Endodermal cell (in vitro differentiated cells): ENCODE measurements at regions not wholly inside any gene's neighbourhood (a gene's known extent, or its start where the extent isn't known, plus 50 kb on each side); places are given as distances from the start of the nearest gene placed in this dataset.

Experiments
- DNase-seq: peaks from one replicate; pipeline ENCODE4 v3.0.0-alpha.2; 2017
- H3K27ac ChIP-seq: 2 replicates; pipeline ENCODE4 v1.5.1; 2013; ENCODE audit warnings: mild to moderate bottlenecking, low read depth, low read length, moderate library complexity
- H3K27me3 ChIP-seq: 2 replicates; pipeline ENCODE4 v1.6.1; 2013; ENCODE audit warnings: mild to moderate bottlenecking, low read length, moderate library complexity; ENCODE audit not compliant: insufficient read depth, control insufficient read depth, poor library complexity, severe bottlenecking
- H3K36me3 ChIP-seq: 2 replicates; pipeline ENCODE4 v1.7.0; 2013; ENCODE audit warnings: mild to moderate bottlenecking, low read length, moderate library complexity; ENCODE audit not compliant: control insufficient read depth, insufficient read depth
- H3K4me1 ChIP-seq: one replicate; pipeline ENCODE4 v1.7.0; 2013; ENCODE audit warnings: low read length; ENCODE audit not compliant: control insufficient read depth, insufficient read depth
- H3K4me3 ChIP-seq: 2 replicates; pipeline ENCODE4 v1.5.1; 2013; ENCODE audit warnings: mild to moderate bottlenecking, low read length, moderate library complexity
- H3K9ac ChIP-seq: 2 replicates; pipeline ENCODE4 v1.6.1; 2013; ENCODE audit warnings: mild to moderate bottlenecking, low read length, moderate library complexity; ENCODE audit not compliant: poor library complexity, severe bottlenecking; ENCODE audit errors: extremely low read depth
- H3K9me3 ChIP-seq: 2 replicates; pipeline ENCODE4 v1.6.1; 2013; ENCODE audit warnings: mild to moderate bottlenecking, low read length, moderate library complexity; ENCODE audit not compliant: control insufficient read depth
- H3K27ac Mint-ChIP-seq: 2 replicates; pipeline ENCODE4 v1.8.0; 2020; ENCODE audit warnings: mixed read lengths
- H3K27me3 Mint-ChIP-seq: 2 replicates; pipeline ENCODE4 v1.8.0; 2021; ENCODE audit warnings: mild to moderate bottlenecking, mixed read lengths; ENCODE audit not compliant: insufficient read depth
- H3K36me3 Mint-ChIP-seq: 2 replicates; pipeline ENCODE4 v1.8.0; 2020; ENCODE audit warnings: low read depth, mixed read lengths
- H3K4me1 Mint-ChIP-seq: 2 replicates; pipeline ENCODE4 v1.8.0; 2020; ENCODE audit warnings: mixed read lengths
- H3K4me3 Mint-ChIP-seq: 2 replicates; pipeline ENCODE4 v1.8.0; 2020; ENCODE audit warnings: mild to moderate bottlenecking, moderate library complexity, mixed read lengths
- H3K9me3 Mint-ChIP-seq: 2 replicates; pipeline ENCODE4 v1.8.0; 2020; ENCODE audit warnings: mild to moderate bottlenecking, mixed read lengths
- WGBS, 2 experiments: methylation state at CpG; one replicate each; pipeline versions ENCODE4 v1.1.5 to v1.1.7; 2013; ENCODE audit warnings: missing lambda C conversion rate in 2 of 2, mixed read lengths in 1 of 2; ENCODE audit not compliant: insufficient coverage in 1 of 2, insufficient read length in 1 of 2; 5-methylcytosine and 5-hydroxymethylcytosine counted together
- TF ChIP-seq, protein P1 (sequence below): fragments of 200-600 bp; sonication (generic); conservative IDR thresholded peaks from 2 replicates; pipeline ENCODE4 v1.5.0; 2021; ENCODE audit warnings: antibody characterized with exemption, mild to moderate bottlenecking

DNA sequence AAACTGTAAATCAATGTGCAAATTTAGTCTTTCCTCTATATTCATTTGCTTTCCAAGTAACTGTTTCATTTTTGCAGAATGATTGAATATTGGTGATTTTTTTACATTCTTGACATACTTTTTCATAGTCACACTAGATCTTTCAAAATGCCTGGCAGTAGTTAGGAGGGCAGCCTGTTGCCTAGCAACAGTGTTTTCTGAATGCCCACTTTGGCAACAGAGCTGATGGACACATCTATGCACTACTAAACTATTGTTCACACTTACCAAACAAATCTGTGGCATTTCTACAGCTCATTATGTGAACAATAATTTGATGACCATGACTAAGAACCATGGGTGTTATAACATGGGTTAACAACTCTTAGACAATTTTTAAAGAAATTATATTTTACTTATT is 438.0 kb upstream of the IMPG1 start:
- no peaks in the 10 kb centered on the region for H3K27me3 ChIP-seq
- TF ChIP-seq, protein P1, sequence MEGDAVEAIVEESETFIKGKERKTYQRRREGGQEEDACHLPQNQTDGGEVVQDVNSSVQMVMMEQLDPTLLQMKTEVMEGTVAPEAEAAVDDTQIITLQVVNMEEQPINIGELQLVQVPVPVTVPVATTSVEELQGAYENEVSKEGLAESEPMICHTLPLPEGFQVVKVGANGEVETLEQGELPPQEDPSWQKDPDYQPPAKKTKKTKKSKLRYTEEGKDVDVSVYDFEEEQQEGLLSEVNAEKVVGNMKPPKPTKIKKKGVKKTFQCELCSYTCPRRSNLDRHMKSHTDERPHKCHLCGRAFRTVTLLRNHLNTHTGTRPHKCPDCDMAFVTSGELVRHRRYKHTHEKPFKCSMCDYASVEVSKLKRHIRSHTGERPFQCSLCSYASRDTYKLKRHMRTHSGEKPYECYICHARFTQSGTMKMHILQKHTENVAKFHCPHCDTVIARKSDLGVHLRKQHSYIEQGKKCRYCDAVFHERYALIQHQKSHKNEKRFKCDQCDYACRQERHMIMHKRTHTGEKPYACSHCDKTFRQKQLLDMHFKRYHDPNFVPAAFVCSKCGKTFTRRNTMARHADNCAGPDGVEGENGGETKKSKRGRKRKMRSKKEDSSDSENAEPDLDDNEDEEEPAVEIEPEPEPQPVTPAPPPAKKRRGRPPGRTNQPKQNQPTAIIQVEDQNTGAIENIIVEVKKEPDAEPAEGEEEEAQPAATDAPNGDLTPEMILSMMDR: no peak
- Mint-ChIP-seq H3K27ac (no peak overlapping the region), H3K4me3 (no peak overlapping the region), H3K9me3 (peaks cover 19% of the 10 kb centered on the region), H3K36me3 (peaks cover 5% of the 10 kb centered on the region), H3K4me1 (peaks cover 3% of the 10 kb centered on the region), H3K27me3 (no peaks in the 10 kb centered on the region)
- H3K4me3 ChIP-seq: no peak overlapping the region
- no peak for DNase-seq
- no peaks in the 10 kb centered on the region for H3K4me1 ChIP-seq
- H3K9ac ChIP-seq: no peak overlapping the region
- H3K36me3 ChIP-seq: no peaks in the 10 kb centered on the region
- no peak overlapping the region for H3K27ac ChIP-seq
- H3K9me3 ChIP-seq: no peaks in the 10 kb centered on the region

- no peak overlapping the region for H3K27ac Mint-ChIP-seq
These were observed 436.9 kb upstream of the IMPG1 start for GRCh38 chr6:76509397-76509796.

GRCh38 chr6:76506808-76507207 is 434.3 kb upstream of the IMPG1 start:
- Histone ChIP-seq H3K36me3 (no peaks in the 10 kb centered on the region), H3K9ac (no peak overlapping the region), H3K27me3 (no peaks in the 10 kb centered on the region), H3K4me1 (no peaks in the 10 kb centered on the region), H3K4me3 (no peak overlapping the region), H3K27ac (no peak overlapping the region), H3K9me3 (no peaks in the 10 kb centered on the region)
- Mint-ChIP-seq H3K27me3 (no peaks in the 10 kb centered on the region), H3K27ac (no peak overlapping the region), H3K36me3 (no peaks in the 10 kb centered on the region), H3K9me3 (peaks cover 4% of the 10 kb centered on the region), H3K4me1 (no peaks in the 10 kb centered on the region), H3K4me3 (no peak overlapping the region)
- TF ChIP-seq, protein P1: no peak
- 97% methylated on average over 1 of the region's 1 CpG; no CpG with 5 or more reads in 1 of the 2 experiments for WGBS, 2 experiments
- DNase-seq: no peak

More at GRCh38 chr6:76509397-76509796, 436.9 kb upstream of the IMPG1 start:
- Histone ChIP-seq H3K9ac (no peak overlapping the region), H3K4me1 (no peaks in the 10 kb centered on the region), H3K9me3 (no peaks in the 10 kb centered on the region), H3K36me3 (no peaks in the 10 kb centered on the region), H3K27me3 (no peaks in the 10 kb centered on the region), H3K4me3 (no peak overlapping the region), H3K27ac (no peak overlapping the region)
- peaks cover 15% of the 10 kb centered on the region for H3K9me3 Mint-ChIP-seq
- WGBS, 2 experiments: 94 to 100% methylated on average over 2 of the region's 2 CpGs
- H3K4me1 Mint-ChIP-seq: peaks cover 3% of the 10 kb centered on the region
- DNase-seq: no peak
- TF ChIP-seq, protein P1: no peak
- H3K27me3 Mint-ChIP-seq: no peaks in the 10 kb centered on the region
- no peak overlapping the region for H3K4me3 Mint-ChIP-seq
- H3K36me3 Mint-ChIP-seq: peaks cover 5% of the 10 kb centered on the region
